ENCODE measurements at regions not wholly inside any gene's neighbourhood (a gene's known extent, or its start where the extent isn't known, plus 50 kb on each side); places are given as distances from the start of the nearest gene placed in this dataset.
A peak's percentile ranks its signal among the peaks of the same experiment; 100 is the strongest.

DNA sequence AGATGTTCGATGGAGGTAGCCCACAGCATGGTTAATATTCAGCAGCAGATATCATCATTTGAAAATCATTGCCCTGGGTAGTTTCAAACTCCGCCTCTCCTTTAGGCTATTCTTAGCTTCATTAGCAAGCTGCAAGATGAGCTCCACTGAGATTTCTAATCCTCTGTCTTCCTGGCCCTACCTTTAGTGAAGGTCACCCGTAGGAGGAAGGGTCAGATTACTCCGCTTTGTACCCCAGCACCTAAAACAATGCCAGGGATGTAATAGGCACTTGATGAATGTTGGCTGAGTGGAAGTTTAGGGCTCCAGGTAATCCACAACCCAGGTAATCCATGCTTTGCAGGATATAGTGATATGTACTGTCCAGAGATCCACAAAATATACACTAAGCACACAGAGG is 260.1 kb upstream of the MTNR1B start:
- Mint-ChIP-seq H3K27me3 (ENCODE audit: insufficient read depth, low read depth) (peaks cover 5% of the 10 kb centered on the region), H3K27ac (no peak overlapping the region), H3K9me3 (peaks cover 7% of the 10 kb centered on the region), H3K4me3 (no peak overlapping the region), H3K4me1 (peaks cover 16% of the 10 kb centered on the region), H3K36me3 (peaks cover 10% of the 10 kb centered on the region)
- H3K79me2 ChIP-seq (ENCODE audit: low read depth), result no peaks in the 10 kb centered on the region
- peaks cover 27% of the 10 kb centered on the region for H3K4me1 ChIP-seq
- TF ChIP-seq EZH2 (IDR thresholded peaks at IDR 0.05) (no peak), EZH2phosphoT487 (IDR thresholded peaks at IDR 0.05) (no peak)
- TF ChIP-seq, protein P1, sequence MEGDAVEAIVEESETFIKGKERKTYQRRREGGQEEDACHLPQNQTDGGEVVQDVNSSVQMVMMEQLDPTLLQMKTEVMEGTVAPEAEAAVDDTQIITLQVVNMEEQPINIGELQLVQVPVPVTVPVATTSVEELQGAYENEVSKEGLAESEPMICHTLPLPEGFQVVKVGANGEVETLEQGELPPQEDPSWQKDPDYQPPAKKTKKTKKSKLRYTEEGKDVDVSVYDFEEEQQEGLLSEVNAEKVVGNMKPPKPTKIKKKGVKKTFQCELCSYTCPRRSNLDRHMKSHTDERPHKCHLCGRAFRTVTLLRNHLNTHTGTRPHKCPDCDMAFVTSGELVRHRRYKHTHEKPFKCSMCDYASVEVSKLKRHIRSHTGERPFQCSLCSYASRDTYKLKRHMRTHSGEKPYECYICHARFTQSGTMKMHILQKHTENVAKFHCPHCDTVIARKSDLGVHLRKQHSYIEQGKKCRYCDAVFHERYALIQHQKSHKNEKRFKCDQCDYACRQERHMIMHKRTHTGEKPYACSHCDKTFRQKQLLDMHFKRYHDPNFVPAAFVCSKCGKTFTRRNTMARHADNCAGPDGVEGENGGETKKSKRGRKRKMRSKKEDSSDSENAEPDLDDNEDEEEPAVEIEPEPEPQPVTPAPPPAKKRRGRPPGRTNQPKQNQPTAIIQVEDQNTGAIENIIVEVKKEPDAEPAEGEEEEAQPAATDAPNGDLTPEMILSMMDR (IDR thresholded peaks at IDR 0.05), result no peak
- H3K9ac ChIP-seq, result no peak overlapping the region
- H3F3A ChIP-seq (ENCODE audit: low read depth), result no peaks in the 10 kb centered on the region
- no peaks in the 10 kb centered on the region for H3K27me3 ChIP-seq
- H2AFZ ChIP-seq (replicated peaks), result no peak overlapping the region
- no peak for DNase-seq (ENCODE audit: low spot score)
- no peak overlapping the region for H3K4me3 ChIP-seq
- no peaks in the 10 kb centered on the region for H3K36me3 ChIP-seq
- no peak overlapping the region for H3K27ac ChIP-seq
- no peak overlapping the region for H3K4me2 ChIP-seq
- no peaks in the 10 kb centered on the region for H4K20me1 ChIP-seq (ENCODE audit: low read depth)
- no peaks in the 10 kb centered on the region for H3K9me3 ChIP-seq (ENCODE audit: low read depth)

- no peaks in the 10 kb centered on the region for H3K79me2 ChIP-seq (ENCODE audit: low read depth)
- peaks cover 31% of the 10 kb centered on the region for H3K4me1 ChIP-seq
- no peaks in the 10 kb centered on the region for H3K27me3 Mint-ChIP-seq (ENCODE audit: insufficient read depth, low read depth)
- no peak overlapping the region for H3K4me3 Mint-ChIP-seq
- no peak for DNase-seq (ENCODE audit: low spot score)
- H3K4me2 ChIP-seq, result no peak overlapping the region
- H2AFZ ChIP-seq (replicated peaks), result no peak overlapping the region
- no peaks in the 10 kb centered on the region for H3K36me3 ChIP-seq
- no peaks in the 10 kb centered on the region for H3K9me3 ChIP-seq (ENCODE audit: low read depth)
- TF ChIP-seq, protein P1 (IDR thresholded peaks at IDR 0.05), result no peak
- no peak for TF ChIP-seq EZH2phosphoT487 (IDR thresholded peaks at IDR 0.05)
- no peak overlapping the region for H3K27ac Mint-ChIP-seq
- H3K27me3 ChIP-seq, result no peaks in the 10 kb centered on the region
- no peaks in the 10 kb centered on the region for H3F3A ChIP-seq (ENCODE audit: low read depth)
- no peaks in the 10 kb centered on the region for H4K20me1 ChIP-seq (ENCODE audit: low read depth)
- no peak overlapping the region for H3K27ac ChIP-seq
- no peak overlapping the region for H3K4me3 ChIP-seq
- H3K9ac ChIP-seq, result no peak overlapping the region
- H3K4me1 Mint-ChIP-seq, result peaks cover 15% of the 10 kb centered on the region
- H3K9me3 Mint-ChIP-seq, result no peaks in the 10 kb centered on the region
- H3K36me3 Mint-ChIP-seq, result peaks cover under 1% of the 10 kb centered on the region
Measured at GRCh38 chr11:92711926-92712325, 257.5 kb upstream of the MTNR1B start.

GRCh38 chr11:92714111-92714510 is 255.3 kb upstream of the MTNR1B start:
- DNase-seq (ENCODE audit: low spot score), result peak; percentile 37
- Histone ChIP-seq H3K4me2 (peak overlapping the region; percentile 43), H3K4me1 (peaks cover 24% of the 10 kb centered on the region), H3K9me3 (ENCODE audit: low read depth) (no peaks in the 10 kb centered on the region), H3K27ac (no peak overlapping the region), H3K9ac (no peak overlapping the region), H3K36me3 (no peaks in the 10 kb centered on the region), H4K20me1 (ENCODE audit: low read depth) (no peaks in the 10 kb centered on the region), H3F3A (ENCODE audit: low read depth) (no peaks in the 10 kb centered on the region), H3K4me3 (no peak overlapping the region), H2AFZ (replicated peaks) (no peak overlapping the region), H3K27me3 (no peaks in the 10 kb centered on the region), H3K79me2 (ENCODE audit: low read depth) (no peaks in the 10 kb centered on the region)
- H3K4me1 Mint-ChIP-seq, result peaks cover 14% of the 10 kb centered on the region
- peak overlapping the region; percentile 62 for H3K27ac Mint-ChIP-seq
- no peak for TF ChIP-seq EZH2 (IDR thresholded peaks at IDR 0.05)
- TF ChIP-seq, protein P1 (IDR thresholded peaks at IDR 0.05), result no peak
- TF ChIP-seq EZH2phosphoT487 (IDR thresholded peaks at IDR 0.05), result no peak
- H3K9me3 Mint-ChIP-seq, result no peaks in the 10 kb centered on the region
- H3K36me3 Mint-ChIP-seq, result no peaks in the 10 kb centered on the region
- no peaks in the 10 kb centered on the region for H3K27me3 Mint-ChIP-seq (ENCODE audit: insufficient read depth, low read depth)
- H3K4me3 Mint-ChIP-seq, result peak overlapping the region; percentile 7
